IMR-90 (cell line): ENCODE measurements at regions not wholly inside any gene's neighbourhood (a gene's known extent, or its start where the extent isn't known, plus 50 kb on each side); places are given as distances from the start of the nearest gene placed in this dataset.

Source experiments
- ATAC-seq: fragments of 200-7000 bp; cut with Tn5 transposase; 2 replicates; pipeline ENCODE4 v1.9.1; 2020; ENCODE audit warnings: low read depth, mild to moderate bottlenecking, moderate library complexity
- BruUV-seq: library from RNA; stranded (reverse); fragments of 400-500 nt; replicated peaks from 2 replicates; lab custom pipeline; 2021; lab: Mats Ljungman, UMichigan
- CTCF ChIA-PET: fragments of 300-600 bp; formaldehyde crosslinking; extraction: SDS; loops from one replicate; lab custom pipeline; 2021; ENCODE audit warnings: antibody characterized with exemption; lab: Yijun Ruan, JAX
- POLR2A ChIA-PET: fragments of 300-600 bp; sonication (Branson Sonifier 250); formaldehyde crosslinking; loops from one replicate; lab custom pipeline; 2022; ENCODE audit warnings: antibody characterized with exemption; ENCODE audit not compliant: unreplicated experiment; lab: Charles Lee
- DNase-seq: peaks from one replicate; pipeline ENCODE4 v3.0.0; 2013
- H2AFZ ChIP-seq: replicated peaks from 2 replicates; pipeline ENCODE3; 2013; ENCODE audit warnings: low read length, mild to moderate bottlenecking; ENCODE audit not compliant: poor library complexity
- H2AK5ac ChIP-seq: 2 replicates; pipeline ENCODE4 v1.6.1; 2013; ENCODE audit warnings: low read depth, low read length, inconsistent platforms
- H2AK9ac ChIP-seq: replicated peaks from 2 replicates; pipeline ENCODE3; 2013; ENCODE audit warnings: mild to moderate bottlenecking, low read depth, low read length, moderate library complexity; ENCODE audit not compliant: poor library complexity
- H2BK120ac ChIP-seq: 2 replicates; pipeline ENCODE4 v1.6.1; 2013; ENCODE audit warnings: low read depth, low read length, inconsistent platforms
- H2BK15ac ChIP-seq: 3 replicates; pipeline ENCODE4 v1.6.1; 2013; ENCODE audit warnings: low read depth, low read length, inconsistent platforms
- H2BK20ac ChIP-seq: 2 replicates; pipeline ENCODE4 v1.6.1; 2013; ENCODE audit warnings: low read depth, mild to moderate bottlenecking, inconsistent platforms, low read length, moderate library complexity
- H2BK5ac ChIP-seq: 2 replicates; pipeline ENCODE4 v1.6.1; 2013; ENCODE audit warnings: mild to moderate bottlenecking, low read depth, low read length, inconsistent platforms; ENCODE audit not compliant: poor library complexity, severe bottlenecking
- H3K14ac ChIP-seq: replicated peaks from 2 replicates; pipeline ENCODE4 v1.6.1; 2013; ENCODE audit warnings: low read depth, low read length, inconsistent platforms
- H3K18ac ChIP-seq: 2 replicates; pipeline ENCODE4 v1.6.1; 2013; ENCODE audit warnings: low read depth, low read length, control low read depth
- H3K23ac ChIP-seq: 2 replicates; pipeline ENCODE4 v1.6.1; 2013; ENCODE audit warnings: low read depth, low read length, inconsistent platforms
- H3K27ac ChIP-seq: 2 replicates; pipeline ENCODE4 v1.5.1; 2013; ENCODE audit warnings: mild to moderate bottlenecking, control low read depth, low read length; ENCODE audit not compliant: insufficient read depth
- H3K27me3 ChIP-seq: 2 replicates; pipeline ENCODE4 v1.6.1; 2013; ENCODE audit warnings: low read length; ENCODE audit not compliant: control insufficient read depth, insufficient read depth
- H3K36me3 ChIP-seq: 2 replicates; pipeline ENCODE4 v1.6.1; 2013; ENCODE audit warnings: low read length, mixed read lengths; ENCODE audit not compliant: control insufficient read depth, insufficient read depth
- H3K4ac ChIP-seq: 2 replicates; pipeline ENCODE4 v1.6.1; 2013; ENCODE audit warnings: low read depth, low read length, inconsistent platforms
- H3K4me1 ChIP-seq: 2 replicates; pipeline ENCODE4 v1.6.1; 2013; ENCODE audit warnings: low read length, mixed read lengths; ENCODE audit not compliant: control insufficient read depth, insufficient read depth
- H3K4me2 ChIP-seq: 2 replicates; pipeline ENCODE4 v1.6.1; 2013; ENCODE audit warnings: low read depth, mild to moderate bottlenecking, control low read depth, low read length, moderate library complexity
- H3K4me3 ChIP-seq: 2 replicates; pipeline ENCODE4 v1.5.1; 2013; ENCODE audit warnings: low read depth, mild to moderate bottlenecking, control low read depth, low read length, moderate library complexity; ENCODE audit not compliant: insufficient read depth
- H3K56ac ChIP-seq: 2 replicates; pipeline ENCODE4 v1.6.1; 2013; ENCODE audit warnings: low read length, inconsistent platforms; ENCODE audit not compliant: insufficient read depth; ENCODE audit errors: extremely low read depth
- H3K79me1 ChIP-seq, 2 experiments: 2 replicates each; pipeline ENCODE4 v1.6.1; 2013; ENCODE audit warnings: low read length in 2 of 2, inconsistent platforms in 1 of 2, low read depth in 1 of 2
- H3K9ac ChIP-seq: 2 replicates; pipeline ENCODE4 v1.6.1; 2013; ENCODE audit warnings: low read depth, low read length, control low read depth
- H3K9me1 ChIP-seq: 2 replicates; pipeline ENCODE4 v1.6.1; 2013; ENCODE audit warnings: low read length, inconsistent platforms; ENCODE audit not compliant: insufficient read depth
- H3K9me3 ChIP-seq: 2 replicates; pipeline ENCODE4 v1.6.1; 2013; ENCODE audit warnings: low read length; ENCODE audit not compliant: control insufficient read depth, insufficient read depth
- H4K20me1 ChIP-seq: 2 replicates; pipeline ENCODE4 v1.6.1; 2013; ENCODE audit warnings: low read length, inconsistent platforms; ENCODE audit not compliant: insufficient read depth
- H4K5ac ChIP-seq: 2 replicates; pipeline ENCODE4 v1.6.1; 2013; ENCODE audit warnings: mild to moderate bottlenecking, low read depth, low read length, control low read depth
- H4K8ac ChIP-seq, 2 experiments: 2 replicates each; pipeline ENCODE4 v1.6.1; 2013; ENCODE audit warnings: low read depth in 2 of 2, low read length in 2 of 2, control low read depth in 1 of 2, inconsistent platforms in 1 of 2
- H4K91ac ChIP-seq: 2 replicates; pipeline ENCODE4 v1.6.1; 2013; ENCODE audit warnings: low read depth, low read length, inconsistent platforms; ENCODE audit not compliant: insufficient read depth
- BHLHE40 ChIP-seq: fragments of 150-350 bp; IDR thresholded peaks from 2 replicates; pipeline ENCODE4 v1.6.1; 2016; ENCODE audit warnings: mild to moderate bottlenecking, low read depth, low read length
- CEBPB ChIP-seq: IDR thresholded peaks from 2 replicates; pipeline ENCODE4 v1.6.1; 2012; ENCODE audit warnings: low read depth, low read length, improper control_type of control experiment
- CHD1 ChIP-seq: IDR thresholded peaks from 2 replicates; pipeline ENCODE4 v1.6.1; 2012; ENCODE audit warnings: low read depth, low read length, improper control_type of control experiment
- CTCF ChIP-seq: conservative IDR thresholded peaks from 2 replicates; pipeline ENCODE4 v1.5.1; 2012; ENCODE audit warnings: mild to moderate bottlenecking, low read depth, low read length, improper control_type of control experiment
- FOS ChIP-seq: fragments of 150-350 bp; IDR thresholded peaks from 2 replicates; pipeline ENCODE4 v1.6.1; 2016; ENCODE audit warnings: low read depth, low read length
- MAFK ChIP-seq: IDR thresholded peaks from 2 replicates; pipeline ENCODE4 v1.6.1; 2012; ENCODE audit warnings: low read depth, low read length, improper control_type of control experiment
- MAZ ChIP-seq: IDR thresholded peaks from 2 replicates; pipeline ENCODE4 v1.6.1; 2012; ENCODE audit warnings: low read depth, mild to moderate bottlenecking, low read length, improper control_type of control experiment, moderate library complexity, borderline replicate concordance
- NFE2L2 ChIP-seq: fragments of 150-350 bp; IDR thresholded peaks from 2 replicates; pipeline ENCODE4 v1.6.1; 2016; ENCODE audit warnings: low read depth, mild to moderate bottlenecking, low read length
- POLR2A ChIP-seq: IDR thresholded peaks from 2 replicates; pipeline ENCODE4 v1.6.1; 2012; ENCODE audit warnings: mild to moderate bottlenecking, low read depth, low read length
- RCOR1 ChIP-seq: IDR thresholded peaks from 2 replicates; pipeline ENCODE4 v1.6.1; 2012; ENCODE audit warnings: mild to moderate bottlenecking, low read length, improper control_type of control experiment; ENCODE audit not compliant: insufficient replicate concordance
- RFX5 ChIP-seq: IDR thresholded peaks from 2 replicates; pipeline ENCODE4 v1.8.0; 2012; ENCODE audit warnings: low read depth, mild to moderate bottlenecking, low read length, moderate library complexity
- SMC3 ChIP-seq: fragments of 150-350 bp; IDR thresholded peaks from 2 replicates; pipeline ENCODE4 v1.6.1; 2016; ENCODE audit warnings: low read depth, mild to moderate bottlenecking, antibody characterized with exemption, low read length, moderate library complexity
- WGBS, 2 experiments: methylation state at CpG; one replicate each; pipeline versions ENCODE4 v1.1.5 to v1.1.7; 2013; ENCODE audit warnings: missing lambda C conversion rate in 2 of 2; ENCODE audit not compliant: insufficient read length in 1 of 2; ENCODE audit errors: extremely low coverage in 2 of 2; 5-methylcytosine and 5-hydroxymethylcytosine counted together
- dilution Hi-C: fragments of 300-500 bp; cut with HindIII; formaldehyde crosslinking; loops from one replicate; pipeline ENCODE4 v1.14.3; 2018; ENCODE audit warnings: low sequenced_read_pairs; ENCODE audit not compliant: unreplicated experiment
- in situ Hi-C: fragments of 300-500 bp; cut with MboI; formaldehyde crosslinking; loops from 3 replicates; pipeline ENCODE4 v1.14.3; 2019; ENCODE audit warnings: low sequenced_read_pairs, inconsistent platforms, mixed read lengths
- intact Hi-C: fragments of 100-400 bp; cut with micrococcal nuclease; formaldehyde crosslinking; loops from 2 replicates; pipeline ENCODE4 v1.10.0; 2022

- no peak overlapping the region for H2BK20ac ChIP-seq
- no peak overlapping the region for H3K27ac ChIP-seq
- H3K36me3 ChIP-seq = no peaks in the 10 kb centered on the region
- WGBS, 2 experiments = no CpG with 5 or more reads among the region's 15 CpGs
- ChIA-PET POLR2A (no interaction called here), CTCF (no interaction called here)
- no peak overlapping the region for H3K9ac ChIP-seq
- H3K4ac ChIP-seq = no peak overlapping the region
- H4K20me1 ChIP-seq = no peaks in the 10 kb centered on the region
- H3K9me1 ChIP-seq = no peaks in the 10 kb centered on the region
- in situ Hi-C loops (no loop called here), dilution Hi-C loops (no loop called here), intact Hi-C loops (no loop called here)
- no peak for DNase-seq
- no peak overlapping the region for H2AK9ac ChIP-seq
- H2BK5ac ChIP-seq = no peak overlapping the region
- BruUV-seq = no TSS peak
- H3K9me3 ChIP-seq = no peaks in the 10 kb centered on the region
- no peak overlapping the region for H3K4me3 ChIP-seq
- H4K91ac ChIP-seq = no peak overlapping the region
- TF ChIP-seq BHLHE40 (no peak), MAZ (no peak), NFE2L2 (no peak), RFX5 (no peak), CHD1 (no peak), FOS (no peak), RCOR1 (no peak), MAFK (no peak), POLR2A (no peak), CEBPB (no peak), SMC3 (no peak), CTCF (no peak)
- no peak overlapping the region for H2BK15ac ChIP-seq
- no peak overlapping the region for H3K56ac ChIP-seq
- no peak overlapping the region for H4K5ac ChIP-seq
- no peak overlapping the region for H3K23ac ChIP-seq
- H2AFZ ChIP-seq = no peak overlapping the region
- H2BK120ac ChIP-seq = no peak overlapping the region
- ATAC-seq = no peak
- no peaks in the 10 kb centered on the region for H3K4me1 ChIP-seq
- no peak overlapping the region for H3K14ac ChIP-seq
- no peak overlapping the region for H4K8ac ChIP-seq
- H3K79me1 ChIP-seq = no peaks in the 10 kb centered on the region
- H3K27me3 ChIP-seq = no peaks in the 10 kb centered on the region
- no peak overlapping the region for H2AK5ac ChIP-seq
- no peak overlapping the region for H3K18ac ChIP-seq
- no peak overlapping the region for H3K4me2 ChIP-seq
These were observed 57.1 kb upstream of the ITPRID1 start for GRCh38 chr7:31456646-31457368.
